BJ (cell line): ENCODE measurements at regions not wholly inside any gene's neighbourhood (a gene's known extent, or its start where the extent isn't known, plus 50 kb on each side); places are given as distances from the start of the nearest gene placed in this dataset.

ENCODE experiments used
- CTCF ChIA-PET: fragments of 350-600 bp; formaldehyde crosslinking; extraction: SDS; loops from one replicate; lab custom pipeline; 2021; ENCODE audit warnings: antibody characterized with exemption, inconsistent platforms; lab: Yijun Ruan, JAX
- POLR2A ChIA-PET: fragments of 300-600 bp; sonication (Branson Sonifier 250); formaldehyde crosslinking; extraction: SDS; loops from one replicate; lab custom pipeline; 2021; ENCODE audit warnings: antibody characterized with exemption; lab: Charles Lee
- DNase-seq: peaks from one replicate; pipeline ENCODE4 v3.0.0-alpha.2; 2011; ENCODE audit warnings: low read depth
- H3K27me3 ChIP-seq: 2 replicates; pipeline ENCODE4 v1.6.0; 2011; ENCODE audit warnings: low read length; ENCODE audit not compliant: control insufficient read depth, insufficient read depth
- H3K36me3 ChIP-seq: 2 replicates; pipeline ENCODE4 v1.5.1; 2011; ENCODE audit warnings: low read length; ENCODE audit not compliant: control insufficient read depth, insufficient read depth
- H3K4me3 ChIP-seq: 2 replicates; pipeline ENCODE4 v1.5.1; 2011; ENCODE audit warnings: low read depth, mild to moderate bottlenecking, control low read depth, low read length
- CTCF ChIP-seq: IDR thresholded peaks from 2 replicates; pipeline ENCODE4 v1.5.1; 2011; ENCODE audit warnings: low read depth, mild to moderate bottlenecking, control low read depth, inconsistent platforms, low read length, moderate library complexity; ENCODE audit not compliant: insufficient read depth

- no peak overlapping the region for H3K4me3 ChIP-seq
- CTCF ChIA-PET = interaction anchor here (0.6 kb wide), 1 partner anchor 896 kb away, joined by 4 read pairs; no protein-coding TSS in a partner anchor
- no peak for DNase-seq
- no peaks in the 10 kb centered on the region for H3K36me3 ChIP-seq
- H3K27me3 ChIP-seq = no peaks in the 10 kb centered on the region
- no peak for TF ChIP-seq CTCF
- POLR2A ChIA-PET = no interaction called here
Observed at GRCh38 chr4:91837608-91838029, 466.1 kb upstream of the GRID2 start.

- no peak for TF ChIP-seq CTCF
- Histone ChIP-seq H3K36me3 (no peaks in the 10 kb centered on the region), H3K27me3 (no peaks in the 10 kb centered on the region), H3K4me3 (no peak overlapping the region)
- CTCF ChIA-PET = interaction anchor here (0.6 kb wide), 1 partner anchor 897 kb away, joined by 4 read pairs; no protein-coding TSS in a partner anchor
- POLR2A ChIA-PET = no interaction called here
- no peak for DNase-seq
Observed at GRCh38 chr4:91838181-91838861, 465.4 kb upstream of the GRID2 start.

GRCh38 chr4:91840359-91840758, 463.4 kb upstream of the GRID2 start:
- H3K36me3 ChIP-seq = no peaks in the 10 kb centered on the region
- no peak for DNase-seq
- CTCF ChIA-PET = no interaction called here
- no peak for TF ChIP-seq CTCF
- no peaks in the 10 kb centered on the region for H3K27me3 ChIP-seq
- H3K4me3 ChIP-seq = no peak overlapping the region
- POLR2A ChIA-PET = no interaction called here

- Histone ChIP-seq H3K4me3 (no peak overlapping the region), H3K36me3 (no peaks in the 10 kb centered on the region), H3K27me3 (no peaks in the 10 kb centered on the region)
- TF ChIP-seq CTCF = no peak
- CTCF ChIA-PET = no interaction called here
- no peak for DNase-seq
- POLR2A ChIA-PET = no interaction called here
Observed at GRCh38 chr4:91846233-91846632, 457.5 kb upstream of the GRID2 start.

- CTCF ChIA-PET = no interaction called here
- no peaks in the 10 kb centered on the region for H3K27me3 ChIP-seq
- TF ChIP-seq CTCF = no peak
- H3K4me3 ChIP-seq = no peak overlapping the region
- no peaks in the 10 kb centered on the region for H3K36me3 ChIP-seq
- DNase-seq = no peak
- POLR2A ChIA-PET = no interaction called here
Observed at GRCh38 chr4:91851456-91851855, 452.3 kb upstream of the GRID2 start.
